Brain pericyte (primary cell): ENCODE measurements at regions not wholly inside any gene's neighbourhood (a gene's known extent, or its start where the extent isn't known, plus 50 kb on each side); places are given as distances from the start of the nearest gene placed in this dataset.
"Not testable (repeated sequence)": the region's sequence is repeated elsewhere in the genome, so short reads cannot be mapped to it uniquely, and the experiment has no call there.

Experiments
- DNase-seq: peaks from one replicate; pipeline ENCODE4 v3.0.0-alpha.2; 2012; ENCODE audit warnings: low read depth, low spot score

DNA sequence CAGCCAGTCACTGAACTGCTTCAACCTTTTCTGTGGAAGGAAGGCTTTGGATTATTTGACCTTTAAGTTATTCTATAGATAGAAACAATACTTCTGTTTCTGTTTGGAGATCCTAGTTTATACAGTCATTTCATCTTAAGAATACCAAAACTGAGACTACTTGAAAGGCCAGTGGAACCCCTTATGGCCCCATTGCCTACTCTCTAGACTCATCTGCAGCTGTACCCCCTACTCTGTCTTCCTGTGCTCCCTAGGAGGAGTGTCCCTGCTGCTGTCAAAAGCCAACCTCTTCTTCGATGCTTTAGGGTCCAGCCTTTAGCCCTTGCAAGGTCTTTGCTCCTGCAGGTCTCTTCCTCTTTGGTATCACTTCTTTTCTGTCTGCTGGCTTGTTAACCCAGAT is 169.6 kb downstream of the EDEM1 start:
- DNase-seq: no peak

DNA sequence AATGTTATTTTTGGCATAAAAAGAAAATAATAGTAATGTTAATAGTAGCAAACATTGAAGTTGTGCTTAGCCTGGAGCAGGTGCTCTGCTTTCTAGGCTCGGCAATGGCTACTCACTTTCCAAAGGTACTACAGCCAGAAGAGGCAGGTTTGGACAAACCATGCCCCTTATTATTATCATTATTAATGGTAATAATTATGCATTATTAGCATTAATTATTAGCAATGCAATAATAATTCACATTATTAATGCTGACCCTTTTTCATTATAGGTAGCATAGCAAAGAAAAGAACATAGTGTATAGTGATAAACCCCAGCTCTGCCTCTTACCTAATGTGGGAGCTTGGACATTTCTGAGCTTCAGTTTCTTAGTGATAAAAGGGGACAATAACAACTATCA is 171.4 kb downstream of the EDEM1 start:
- no peak for DNase-seq

DNA sequence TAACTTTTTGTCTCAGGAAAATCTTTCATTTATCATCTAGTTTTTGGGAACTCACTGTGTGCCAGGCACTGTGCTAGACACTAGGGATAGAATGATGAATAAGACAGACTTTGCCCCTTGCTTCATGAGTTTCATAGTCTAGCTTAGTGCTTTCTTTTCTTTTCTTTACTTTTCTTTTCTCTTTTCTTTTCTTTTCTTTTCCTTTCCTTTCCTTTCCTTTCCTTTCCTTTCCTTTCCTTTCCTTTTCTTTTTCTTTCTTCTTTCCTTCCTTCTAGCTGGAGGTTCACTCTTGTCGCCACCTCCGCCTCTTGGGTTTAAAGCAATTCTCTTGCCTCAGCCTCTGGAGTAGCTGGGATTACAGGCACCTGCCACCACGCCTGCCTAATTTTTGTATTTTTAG is 172.9 kb downstream of the EDEM1 start:
- DNase-seq: no peak

DNA sequence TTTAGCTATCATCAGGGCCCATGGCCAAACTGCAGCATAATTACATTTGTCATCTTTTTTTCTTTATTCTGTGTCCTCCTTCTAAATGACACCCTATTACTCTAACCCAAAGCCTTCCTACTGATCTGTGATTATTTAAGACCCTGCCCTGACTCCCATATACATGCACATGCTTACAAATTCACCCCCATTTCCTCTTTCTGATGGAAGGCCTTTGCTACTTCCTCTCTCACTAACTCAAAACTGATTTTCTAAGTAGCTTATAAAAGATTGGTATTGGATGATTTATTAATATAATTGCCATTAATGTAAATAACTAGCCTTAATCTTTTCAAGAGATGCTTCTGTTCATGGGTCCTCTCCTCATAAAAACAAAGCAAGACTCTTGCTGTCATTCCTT is 179.2 kb downstream of the EDEM1 start:
- DNase-seq: no peak

DNA sequence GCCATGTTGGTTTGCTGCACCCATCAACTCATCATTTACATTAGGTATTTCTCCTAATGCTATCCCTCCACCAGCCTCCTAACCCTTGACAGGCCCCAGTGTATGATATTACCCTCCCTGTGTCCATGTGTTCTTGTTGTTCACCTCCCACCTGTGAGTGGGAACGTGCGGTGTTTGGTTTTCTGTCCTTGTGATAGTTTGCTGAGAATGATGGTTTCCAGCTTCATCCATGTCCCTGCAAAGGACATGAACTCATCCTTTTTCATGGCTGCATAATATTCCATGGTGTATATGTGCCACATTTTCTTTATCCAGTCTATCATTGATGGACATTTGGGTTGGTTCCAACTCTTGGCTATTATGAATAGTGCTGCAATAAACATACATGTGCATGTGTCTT is 184.0 kb downstream of the EDEM1 start:
- DNase-seq: not testable (repeated sequence)

DNA sequence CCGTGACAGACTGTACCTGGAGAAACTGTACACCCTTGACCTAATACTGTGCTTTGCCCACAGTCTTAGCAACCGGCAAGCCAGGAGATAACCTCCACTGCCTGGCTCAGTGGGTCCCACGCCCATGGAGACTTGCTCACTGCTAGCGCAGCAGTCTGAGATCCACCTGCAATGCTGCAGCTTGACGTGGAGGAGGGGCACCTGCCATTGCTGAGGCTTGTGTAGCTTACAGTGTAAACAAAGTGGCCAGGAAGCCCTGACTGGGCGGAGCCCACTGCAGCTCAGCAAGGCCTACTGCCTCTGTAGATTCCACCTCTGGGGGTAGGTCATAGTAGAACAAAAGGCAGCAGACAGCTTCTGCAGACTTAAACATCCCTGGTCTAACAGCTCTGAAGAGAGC is 189.3 kb downstream of the EDEM1 start:
- DNase-seq: no peak

DNA sequence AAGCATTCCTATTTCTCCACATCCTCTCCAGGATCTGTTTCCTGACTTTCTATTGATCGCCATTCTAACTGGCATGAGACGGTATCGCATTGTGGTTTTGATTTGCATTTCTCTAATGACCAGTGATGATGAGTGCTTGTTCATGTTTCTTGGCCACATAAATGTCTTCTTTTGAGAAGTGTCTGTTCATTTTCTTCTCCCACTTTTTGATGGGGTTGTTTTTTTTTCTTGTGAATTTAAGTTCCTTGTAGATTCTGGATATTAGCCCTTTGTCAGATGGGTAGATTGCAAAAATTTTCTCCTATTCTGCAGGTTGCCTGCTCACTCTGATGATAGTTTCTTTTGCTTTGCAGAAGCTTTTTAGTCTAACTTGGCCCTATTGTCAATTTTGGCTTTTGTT is 191.8 kb downstream of the EDEM1 start:
- not testable (repeated sequence) for DNase-seq

DNA sequence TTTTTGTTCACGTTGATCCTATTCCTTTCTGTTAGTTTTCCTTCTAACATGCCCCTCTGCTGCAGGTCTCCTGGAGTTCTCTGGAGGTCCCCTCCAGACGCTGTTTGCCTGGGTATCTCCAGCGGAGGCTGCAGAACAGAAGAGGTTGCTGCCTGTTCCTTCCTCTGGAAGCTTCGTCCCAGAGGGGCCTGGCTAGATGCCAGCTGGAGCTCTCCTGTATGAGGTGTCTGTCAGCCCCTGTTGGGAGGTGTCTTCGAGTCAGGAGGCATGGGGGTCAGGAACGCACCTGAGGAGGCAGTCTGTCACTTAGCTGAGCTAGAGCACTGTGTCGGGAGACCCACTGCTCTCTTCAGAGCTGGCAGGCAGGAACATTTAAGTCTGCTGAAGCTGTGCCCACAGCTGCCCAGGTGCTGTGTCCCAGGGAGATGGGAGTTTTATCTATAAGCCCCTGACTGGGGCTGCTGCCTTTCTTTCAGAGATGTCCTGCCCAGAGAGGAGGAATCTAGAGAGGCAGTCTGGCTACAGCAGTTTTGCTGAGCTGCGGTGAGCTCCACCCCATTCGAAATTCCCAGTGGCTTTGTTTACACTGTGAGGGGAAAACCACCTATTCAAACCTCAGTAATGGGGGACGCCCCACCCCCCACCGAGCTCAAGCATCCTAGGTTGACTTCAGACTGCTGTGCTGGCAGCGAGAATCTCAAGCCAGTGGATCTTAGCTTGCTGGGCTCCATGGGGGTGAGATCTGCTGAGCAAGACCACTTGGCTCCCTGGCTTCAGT is 196.2 kb downstream of the EDEM1 start:
- DNase-seq: not testable (repeated sequence)

DNA sequence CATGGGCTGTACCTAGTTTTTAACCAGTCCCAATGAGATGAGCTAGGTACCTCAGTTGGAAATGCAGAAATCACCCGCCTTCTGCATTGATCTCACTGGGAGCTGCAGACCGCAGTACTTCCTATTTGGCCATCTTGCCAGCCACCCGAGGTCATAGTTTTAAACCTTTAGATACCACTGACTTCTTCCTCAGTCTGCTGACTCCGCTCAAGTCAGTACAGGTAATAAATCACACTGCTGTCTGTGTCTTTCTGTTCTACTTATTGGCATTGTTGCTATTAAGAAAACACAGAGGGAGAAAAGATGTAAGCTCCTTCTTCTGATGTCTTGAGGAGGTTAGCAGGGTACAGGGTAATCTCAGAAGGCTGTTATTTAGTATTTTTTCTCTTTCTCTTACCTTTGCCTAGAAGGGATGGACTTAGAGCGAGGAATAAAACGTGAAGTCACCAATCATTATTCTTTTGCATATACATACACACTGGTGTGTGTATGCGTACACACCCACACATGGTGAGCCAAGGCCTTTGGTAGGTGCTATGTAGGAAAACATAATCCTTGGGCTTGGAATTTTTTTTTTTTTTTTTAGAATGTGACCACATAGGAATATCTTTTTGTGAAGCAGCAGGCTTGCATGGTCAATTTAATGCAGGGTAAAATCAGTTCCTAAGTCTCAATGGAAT is 197.2 kb downstream of the EDEM1 start:
- no peak for DNase-seq

DNA sequence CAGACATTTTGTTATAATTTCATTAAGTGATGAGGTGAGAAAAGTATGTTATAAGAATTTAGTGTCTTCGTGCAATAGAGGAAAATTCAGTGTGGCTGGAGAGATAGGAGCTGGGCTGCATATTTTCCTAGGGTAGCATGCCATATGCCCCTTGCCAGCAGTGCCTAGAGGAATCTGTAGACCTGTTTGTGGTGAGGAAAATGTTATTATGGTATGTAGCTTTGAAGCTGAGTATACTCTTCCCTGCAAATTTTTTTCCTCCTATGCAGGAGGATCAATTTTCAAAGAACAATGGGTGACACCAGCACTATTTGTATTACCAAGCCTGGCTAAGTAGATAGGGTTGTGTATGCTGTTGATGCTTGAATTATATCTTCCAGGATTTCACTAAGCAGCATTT is 200.6 kb downstream of the EDEM1 start:
- no peak for DNase-seq

DNA sequence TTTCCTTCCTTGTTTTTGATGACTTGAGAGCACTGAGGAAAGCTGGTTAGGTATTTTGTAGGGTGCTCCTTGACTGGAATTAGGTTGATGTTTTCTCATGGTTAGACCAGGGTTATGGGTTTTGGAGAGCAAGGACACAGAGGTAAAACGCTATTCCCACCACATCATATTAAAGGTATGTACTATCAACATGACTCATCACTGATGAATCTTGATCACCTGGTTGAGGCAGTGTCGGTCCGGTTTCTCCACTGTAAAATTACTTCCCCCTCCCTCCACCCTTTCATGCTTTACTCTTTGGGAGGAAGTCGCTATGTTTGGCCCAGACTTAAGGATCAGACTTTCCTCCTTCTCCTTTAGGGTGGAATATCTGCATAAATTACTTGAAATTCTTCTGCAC is 201.6 kb downstream of the EDEM1 start:
- DNase-seq: no peak

DNA sequence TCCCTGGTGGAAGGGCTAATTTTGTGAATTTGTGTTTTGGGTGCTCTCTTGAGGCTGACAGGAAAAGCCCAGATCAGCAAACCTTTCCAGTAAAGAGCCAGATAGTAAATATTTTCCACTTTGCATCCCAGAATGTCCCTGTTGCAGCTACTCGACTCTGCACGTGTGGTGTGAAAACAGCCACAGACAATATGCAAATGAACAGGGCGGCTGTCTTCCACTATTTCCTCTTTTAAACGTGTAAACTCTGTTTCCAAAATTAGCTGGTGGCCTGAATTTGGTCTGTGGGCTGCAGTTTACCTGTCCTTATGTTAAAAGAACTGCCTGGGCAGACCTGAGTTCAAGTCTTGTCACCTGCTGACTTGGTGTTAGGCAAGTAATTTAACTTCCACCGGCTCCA is 202.7 kb downstream of the EDEM1 start:
- no peak for DNase-seq

DNA sequence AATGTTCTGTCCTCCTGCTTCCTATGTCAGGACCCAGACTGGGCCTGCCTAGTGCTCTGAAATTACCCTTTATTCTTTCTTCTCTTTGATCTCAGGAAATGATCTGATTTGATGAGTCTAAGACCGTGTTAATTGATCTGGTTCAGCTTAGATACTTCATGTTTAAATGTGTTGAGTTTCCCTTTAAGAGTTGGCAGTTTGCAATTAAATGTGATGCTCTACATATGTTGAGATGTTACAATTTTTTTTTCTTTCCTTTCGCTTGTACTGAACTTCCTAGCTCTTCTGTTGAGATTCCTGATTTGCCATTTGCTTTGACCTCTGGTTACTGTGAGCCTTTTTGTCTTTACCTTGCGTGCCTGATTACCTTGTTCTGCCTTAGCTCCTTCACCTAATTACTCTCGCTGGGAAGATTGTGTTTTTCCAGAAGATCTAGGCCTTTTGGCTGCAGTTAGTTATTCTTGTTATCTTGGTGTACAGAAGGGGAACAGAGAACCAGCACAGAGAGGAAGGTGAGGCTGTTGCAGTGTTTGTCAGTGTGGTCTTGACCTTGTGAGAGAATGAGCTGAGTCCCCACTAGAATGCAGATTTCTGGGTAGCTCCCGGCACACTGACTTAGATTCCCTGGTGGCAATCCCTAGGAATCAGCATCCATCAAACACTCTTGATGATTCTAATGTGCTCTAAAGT is 203.6 kb downstream of the EDEM1 start:
- DNase-seq: no peak

DNA sequence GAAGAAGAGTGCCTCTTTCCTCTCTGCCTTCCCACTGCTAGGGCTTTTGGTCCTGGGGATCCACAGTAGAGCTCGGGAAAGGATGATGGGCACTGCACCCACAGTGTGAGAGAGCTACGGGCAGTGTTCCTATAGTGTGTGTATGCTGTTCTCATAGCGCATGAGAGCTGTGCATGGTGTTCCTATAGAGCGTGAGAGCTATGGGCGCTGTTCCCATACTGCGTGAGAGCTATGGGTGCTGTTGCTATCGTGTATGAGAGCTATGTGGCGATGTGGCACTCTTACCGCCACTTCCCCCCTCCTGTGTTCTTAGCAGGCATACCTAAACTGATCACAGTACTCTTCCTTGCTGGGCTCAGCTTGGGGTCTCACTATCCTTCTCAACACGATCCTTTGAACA is 213.5 kb downstream of the EDEM1 start:
- DNase-seq: no peak

DNA sequence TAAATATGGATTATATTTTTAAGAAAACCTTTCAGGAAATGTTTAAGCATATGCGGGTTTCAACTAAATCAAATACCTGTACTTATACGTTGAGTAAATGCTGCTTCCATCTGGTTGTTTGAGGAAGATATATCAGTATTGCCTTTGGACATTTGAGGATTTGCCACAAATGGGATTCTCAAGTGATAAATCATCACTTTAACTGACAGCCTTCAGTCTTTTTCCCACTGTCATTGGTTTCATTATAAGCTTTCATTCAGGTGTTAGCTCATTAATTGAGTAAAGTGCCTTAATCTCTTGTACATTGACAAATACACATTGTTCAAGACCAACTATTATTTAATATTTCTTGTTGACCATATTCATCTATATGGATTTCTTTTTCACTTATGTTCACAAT is 217.2 kb downstream of the EDEM1 start:
- DNase-seq: no peak

DNA sequence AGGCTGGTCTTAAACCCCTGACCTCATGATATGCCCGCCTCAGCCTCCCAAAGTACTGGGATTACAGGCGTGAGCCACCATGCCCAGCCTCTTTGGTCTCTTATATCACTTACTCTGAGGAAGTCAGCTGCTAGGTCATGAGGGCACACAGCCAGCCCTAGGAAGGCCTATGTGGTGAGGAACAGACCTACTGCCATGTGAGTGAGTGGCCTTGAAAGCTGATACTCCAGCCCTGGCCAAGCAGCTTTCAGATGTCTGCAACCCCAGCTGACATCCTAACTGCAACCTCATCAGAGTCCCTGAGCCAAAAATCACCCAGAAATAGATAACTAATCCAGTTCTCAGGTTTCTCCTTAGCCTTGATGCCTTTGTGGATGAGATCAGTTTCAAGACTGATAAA is 224.3 kb downstream of the EDEM1 start:
- DNase-seq: no peak

DNA sequence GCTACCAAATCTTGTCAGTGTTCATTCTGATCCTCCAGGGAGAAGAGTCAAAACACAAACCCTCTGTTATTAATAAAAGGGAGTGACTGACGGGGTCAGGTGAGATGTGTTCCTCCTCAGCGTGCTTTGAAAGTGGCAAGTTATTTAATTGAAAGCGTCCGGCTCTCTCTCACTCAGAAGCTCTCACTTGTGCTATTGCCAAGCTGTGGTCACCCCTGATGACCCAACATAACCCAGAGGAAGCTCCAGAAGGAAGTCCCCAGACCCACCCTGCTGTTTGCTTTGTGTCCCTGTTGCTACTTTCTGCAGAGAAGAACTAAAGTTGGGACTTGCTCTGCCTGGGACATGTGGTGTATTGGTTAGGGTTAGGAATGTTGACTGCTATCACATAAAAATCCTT is 235.6 kb downstream of the EDEM1 start:
- DNase-seq: no peak

DNA sequence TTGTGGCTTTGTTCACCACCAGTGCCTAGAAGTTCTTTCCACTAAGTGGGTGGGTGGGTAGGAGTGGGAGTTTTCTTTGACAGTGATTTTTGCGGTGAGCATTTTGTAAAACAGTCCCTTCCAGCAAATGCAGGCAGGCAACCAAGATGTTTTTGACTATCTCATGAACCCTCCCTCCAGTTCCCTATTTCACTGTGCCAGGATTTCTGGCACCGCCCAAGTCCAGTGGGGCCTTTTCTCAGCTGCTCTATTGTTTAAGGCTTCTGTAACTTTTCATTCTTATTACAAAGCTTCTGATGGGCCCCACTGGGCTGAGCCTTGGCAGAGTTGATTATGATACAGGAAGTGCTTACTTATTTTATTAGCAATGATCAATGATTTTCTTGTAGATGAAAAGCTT is 236.0 kb downstream of the EDEM1 start:
- no peak for DNase-seq

DNA sequence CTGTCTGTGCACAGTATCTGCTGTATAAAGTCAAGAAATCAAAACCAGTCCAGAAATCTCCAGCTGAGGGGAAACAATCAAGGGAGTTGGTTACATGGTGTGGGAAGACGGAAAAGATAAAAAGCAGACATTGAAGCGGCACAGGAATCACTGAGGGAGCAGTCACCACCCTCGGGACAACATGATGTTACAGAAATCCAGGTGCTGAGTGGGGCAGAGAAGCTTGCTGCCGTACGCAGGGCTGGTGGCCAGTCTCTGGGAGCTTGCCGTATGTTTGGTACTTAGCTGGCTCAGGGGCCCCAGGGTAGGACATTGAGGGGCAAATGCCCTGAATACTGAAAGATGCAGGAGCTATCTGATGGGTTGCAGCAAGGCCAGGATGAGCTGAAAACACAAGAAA is 237.9 kb downstream of the EDEM1 start:
- DNase-seq: no peak

DNA sequence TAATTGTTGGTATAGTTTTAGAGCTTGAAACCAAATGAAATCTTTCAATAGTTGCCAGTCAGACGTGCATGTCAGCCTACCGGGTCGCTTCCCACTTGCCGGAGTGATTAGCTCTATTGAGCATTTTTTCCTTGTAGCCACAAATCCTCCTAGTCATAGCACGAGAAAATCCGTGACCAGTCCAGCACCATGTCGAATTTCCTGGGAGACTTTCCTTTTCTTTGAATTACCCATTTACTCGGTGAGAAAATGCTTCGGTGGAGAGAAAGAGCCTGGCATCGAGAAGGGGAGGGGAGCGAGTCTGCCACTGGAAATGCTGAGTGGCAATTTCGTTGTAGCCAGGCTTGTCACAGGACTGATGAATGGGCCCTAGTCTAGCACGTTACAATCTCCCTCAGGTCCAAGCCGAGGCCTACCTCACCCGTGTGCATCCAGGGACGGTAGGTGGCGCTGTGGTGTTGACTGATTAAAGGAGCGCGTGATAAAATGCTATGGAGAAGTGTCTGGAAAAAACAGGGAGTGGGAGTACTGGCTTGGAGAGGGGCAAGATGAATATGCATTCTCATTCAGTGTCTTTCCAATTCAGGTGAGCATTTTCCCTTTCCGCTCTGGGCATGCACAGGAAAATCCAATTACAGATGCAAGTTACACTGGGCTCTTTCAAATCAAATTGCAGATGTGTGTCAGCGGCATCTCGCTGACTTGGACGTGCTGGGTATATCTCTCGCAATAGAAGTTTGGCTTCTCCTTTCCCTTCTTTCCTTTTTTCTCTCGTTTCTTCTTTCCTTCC is 238.8 kb downstream of the EDEM1 start:
- DNase-seq: no peak

DNA sequence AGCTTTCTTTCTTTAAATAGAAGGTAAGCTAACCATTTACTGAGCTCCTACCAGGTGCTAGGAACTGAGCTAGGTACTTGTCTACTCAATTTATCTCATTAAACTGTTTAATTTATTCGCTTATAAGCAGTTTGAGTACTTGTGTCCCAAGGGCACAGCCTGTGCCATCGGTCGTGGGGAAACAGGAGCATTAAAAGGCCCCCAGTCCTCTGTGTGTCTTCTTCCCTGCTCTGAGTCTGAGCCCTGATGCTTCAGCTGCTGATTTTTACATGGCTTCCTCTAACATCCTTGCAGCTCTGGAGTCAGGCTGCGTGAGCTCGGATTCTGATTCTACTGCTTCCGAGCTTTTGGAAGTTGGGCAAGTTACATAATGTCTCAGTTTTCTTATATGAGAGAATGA is 239.5 kb downstream of the EDEM1 start:
- DNase-seq: no peak

DNA sequence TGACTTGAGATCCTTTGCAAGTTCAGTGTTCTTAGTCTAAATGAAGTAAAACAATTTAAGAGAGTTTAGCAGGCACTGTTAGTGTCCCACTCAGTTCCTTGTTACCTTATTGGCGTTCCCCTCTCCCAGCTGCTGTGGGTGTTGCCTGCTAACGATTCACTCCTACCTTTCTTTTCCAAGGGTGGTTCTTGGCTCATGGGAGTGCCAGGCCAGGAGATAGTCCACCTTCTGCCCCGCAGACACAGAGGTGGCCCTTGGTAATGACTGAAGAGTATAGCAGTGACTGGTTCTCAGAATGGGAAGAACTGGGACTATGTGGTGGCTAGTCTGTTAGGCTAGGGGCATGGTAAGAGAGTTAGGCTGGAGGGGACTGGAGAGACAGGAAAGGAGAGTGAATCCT is 240.4 kb downstream of the EDEM1 start:
- no peak for DNase-seq
